OCI-LY7 (cell line): ENCODE measurements at regions not wholly inside any gene's neighbourhood (a gene's known extent, or its start where the extent isn't known, plus 50 kb on each side); places are given as distances from the start of the nearest gene placed in this dataset.

Source experiments
- CTCF ChIP-seq: fragments of 200-600 bp; sonication (generic); conservative IDR thresholded peaks from 2 replicates; pipeline ENCODE4 v1.5.1; 2014; ENCODE audit warnings: mild to moderate bottlenecking, antibody characterized with exemption, low read length, moderate library complexity, mixed read lengths
- EZH2phosphoT487 ChIP-seq: fragments of 200-600 bp; sonication (generic); IDR thresholded peaks from 2 replicates; pipeline ENCODE4 v1.6.1; 2018; ENCODE audit warnings: low read depth, borderline replicate concordance, mild to moderate bottlenecking, mixed run types, antibody characterized with exemption, low read length, moderate library complexity, mixed read lengths

- TF ChIP-seq EZH2phosphoT487 (no peak), CTCF (no peak)
Observed at GRCh38 chr4:4771160-4771559, 88.3 kb upstream of the MSX1 start.
